IMR-90 (cell line): ENCODE measurements at regions not wholly inside any gene's neighbourhood (a gene's known extent, or its start where the extent isn't known, plus 50 kb on each side); places are given as distances from the start of the nearest gene placed in this dataset.
"Not testable (repeated sequence)": the region's sequence is repeated elsewhere in the genome, so short reads cannot be mapped to it uniquely, and the experiment has no call there.

ENCODE experiments used
- ATAC-seq: fragments of 200-7000 bp; cut with Tn5 transposase; 2 replicates; pipeline ENCODE4 v1.9.1; 2020; ENCODE audit warnings: low read depth, mild to moderate bottlenecking, moderate library complexity
- BruUV-seq: library from RNA; stranded (reverse); fragments of 400-500 nt; replicated peaks from 2 replicates; lab custom pipeline; 2021; lab: Mats Ljungman, UMichigan
- CTCF ChIA-PET: fragments of 300-600 bp; formaldehyde crosslinking; extraction: SDS; loops from one replicate; lab custom pipeline; 2021; ENCODE audit warnings: antibody characterized with exemption; lab: Yijun Ruan, JAX
- POLR2A ChIA-PET: fragments of 300-600 bp; sonication (Branson Sonifier 250); formaldehyde crosslinking; loops from one replicate; lab custom pipeline; 2022; ENCODE audit warnings: antibody characterized with exemption; ENCODE audit not compliant: unreplicated experiment; lab: Charles Lee
- DNase-seq: peaks from one replicate; pipeline ENCODE4 v3.0.0; 2013
- H2AFZ ChIP-seq: replicated peaks from 2 replicates; pipeline ENCODE3; 2013; ENCODE audit warnings: low read length, mild to moderate bottlenecking; ENCODE audit not compliant: poor library complexity
- H2AK5ac ChIP-seq: 2 replicates; pipeline ENCODE4 v1.6.1; 2013; ENCODE audit warnings: low read depth, low read length, inconsistent platforms
- H2AK9ac ChIP-seq: replicated peaks from 2 replicates; pipeline ENCODE3; 2013; ENCODE audit warnings: mild to moderate bottlenecking, low read depth, low read length, moderate library complexity; ENCODE audit not compliant: poor library complexity
- H2BK120ac ChIP-seq: 2 replicates; pipeline ENCODE4 v1.6.1; 2013; ENCODE audit warnings: low read depth, low read length, inconsistent platforms
- H2BK15ac ChIP-seq: 3 replicates; pipeline ENCODE4 v1.6.1; 2013; ENCODE audit warnings: low read depth, low read length, inconsistent platforms
- H2BK20ac ChIP-seq: 2 replicates; pipeline ENCODE4 v1.6.1; 2013; ENCODE audit warnings: low read depth, mild to moderate bottlenecking, inconsistent platforms, low read length, moderate library complexity
- H2BK5ac ChIP-seq: 2 replicates; pipeline ENCODE4 v1.6.1; 2013; ENCODE audit warnings: mild to moderate bottlenecking, low read depth, low read length, inconsistent platforms; ENCODE audit not compliant: poor library complexity, severe bottlenecking
- H3K14ac ChIP-seq: replicated peaks from 2 replicates; pipeline ENCODE4 v1.6.1; 2013; ENCODE audit warnings: low read depth, low read length, inconsistent platforms
- H3K18ac ChIP-seq: 2 replicates; pipeline ENCODE4 v1.6.1; 2013; ENCODE audit warnings: low read depth, low read length, control low read depth
- H3K23ac ChIP-seq: 2 replicates; pipeline ENCODE4 v1.6.1; 2013; ENCODE audit warnings: low read depth, low read length, inconsistent platforms
- H3K27ac ChIP-seq: 2 replicates; pipeline ENCODE4 v1.5.1; 2013; ENCODE audit warnings: mild to moderate bottlenecking, control low read depth, low read length; ENCODE audit not compliant: insufficient read depth
- H3K27me3 ChIP-seq: 2 replicates; pipeline ENCODE4 v1.6.1; 2013; ENCODE audit warnings: low read length; ENCODE audit not compliant: control insufficient read depth, insufficient read depth
- H3K36me3 ChIP-seq: 2 replicates; pipeline ENCODE4 v1.6.1; 2013; ENCODE audit warnings: low read length, mixed read lengths; ENCODE audit not compliant: control insufficient read depth, insufficient read depth
- H3K4ac ChIP-seq: 2 replicates; pipeline ENCODE4 v1.6.1; 2013; ENCODE audit warnings: low read depth, low read length, inconsistent platforms
- H3K4me1 ChIP-seq: 2 replicates; pipeline ENCODE4 v1.6.1; 2013; ENCODE audit warnings: low read length, mixed read lengths; ENCODE audit not compliant: control insufficient read depth, insufficient read depth
- H3K4me2 ChIP-seq: 2 replicates; pipeline ENCODE4 v1.6.1; 2013; ENCODE audit warnings: low read depth, mild to moderate bottlenecking, control low read depth, low read length, moderate library complexity
- H3K4me3 ChIP-seq: 2 replicates; pipeline ENCODE4 v1.5.1; 2013; ENCODE audit warnings: low read depth, mild to moderate bottlenecking, control low read depth, low read length, moderate library complexity; ENCODE audit not compliant: insufficient read depth
- H3K56ac ChIP-seq: 2 replicates; pipeline ENCODE4 v1.6.1; 2013; ENCODE audit warnings: low read length, inconsistent platforms; ENCODE audit not compliant: insufficient read depth; ENCODE audit errors: extremely low read depth
- H3K79me1 ChIP-seq, 2 experiments: 2 replicates each; pipeline ENCODE4 v1.6.1; 2013; ENCODE audit warnings: low read length in 2 of 2, inconsistent platforms in 1 of 2, low read depth in 1 of 2
- H3K9ac ChIP-seq: 2 replicates; pipeline ENCODE4 v1.6.1; 2013; ENCODE audit warnings: low read depth, low read length, control low read depth
- H3K9me1 ChIP-seq: 2 replicates; pipeline ENCODE4 v1.6.1; 2013; ENCODE audit warnings: low read length, inconsistent platforms; ENCODE audit not compliant: insufficient read depth
- H3K9me3 ChIP-seq: 2 replicates; pipeline ENCODE4 v1.6.1; 2013; ENCODE audit warnings: low read length; ENCODE audit not compliant: control insufficient read depth, insufficient read depth
- H4K20me1 ChIP-seq: 2 replicates; pipeline ENCODE4 v1.6.1; 2013; ENCODE audit warnings: low read length, inconsistent platforms; ENCODE audit not compliant: insufficient read depth
- H4K5ac ChIP-seq: 2 replicates; pipeline ENCODE4 v1.6.1; 2013; ENCODE audit warnings: mild to moderate bottlenecking, low read depth, low read length, control low read depth
- H4K8ac ChIP-seq, 2 experiments: 2 replicates each; pipeline ENCODE4 v1.6.1; 2013; ENCODE audit warnings: low read depth in 2 of 2, low read length in 2 of 2, control low read depth in 1 of 2, inconsistent platforms in 1 of 2
- H4K91ac ChIP-seq: 2 replicates; pipeline ENCODE4 v1.6.1; 2013; ENCODE audit warnings: low read depth, low read length, inconsistent platforms; ENCODE audit not compliant: insufficient read depth
- WGBS, 2 experiments: methylation state at CpG; one replicate each; pipeline versions ENCODE4 v1.1.5 to v1.1.7; 2013; ENCODE audit warnings: missing lambda C conversion rate in 2 of 2; ENCODE audit not compliant: insufficient read length in 1 of 2; ENCODE audit errors: extremely low coverage in 2 of 2; 5-methylcytosine and 5-hydroxymethylcytosine counted together
- dilution Hi-C: fragments of 300-500 bp; cut with HindIII; formaldehyde crosslinking; loops from one replicate; pipeline ENCODE4 v1.14.3; 2018; ENCODE audit warnings: low sequenced_read_pairs; ENCODE audit not compliant: unreplicated experiment
- in situ Hi-C: fragments of 300-500 bp; cut with MboI; formaldehyde crosslinking; loops from 3 replicates; pipeline ENCODE4 v1.14.3; 2019; ENCODE audit warnings: low sequenced_read_pairs, inconsistent platforms, mixed read lengths
- intact Hi-C: fragments of 100-400 bp; cut with micrococcal nuclease; formaldehyde crosslinking; loops from 2 replicates; pipeline ENCODE4 v1.10.0; 2022

- intact Hi-C loops, H3K4me1 ChIP-seq, ATAC-seq, H4K20me1 ChIP-seq, H3K9me1 ChIP-seq, H4K8ac ChIP-seq, H4K91ac ChIP-seq, POLR2A ChIA-PET, H2BK5ac ChIP-seq, H4K5ac ChIP-seq, H2AFZ ChIP-seq, CTCF ChIA-PET, H2BK20ac ChIP-seq, DNase-seq, BruUV-seq, H3K9ac ChIP-seq, H2BK15ac ChIP-seq, H3K79me1 ChIP-seq, H3K4me3 ChIP-seq, dilution Hi-C loops, H3K18ac ChIP-seq, H3K4ac ChIP-seq, in situ Hi-C loops, H2AK5ac ChIP-seq, H3K4me2 ChIP-seq, H3K27ac ChIP-seq, H2AK9ac ChIP-seq, H3K23ac ChIP-seq, H3K36me3 ChIP-seq, H3K27me3 ChIP-seq, H2BK120ac ChIP-seq, H3K14ac ChIP-seq, H3K56ac ChIP-seq: not testable (repeated sequence)
- peaks cover 20% of the 10 kb centered on the region for H3K9me3 ChIP-seq
- 70% methylated on average over 2 of the region's 14 CpGs; no CpG with 5 or more reads in 1 of the 2 experiments for WGBS, 2 experiments
Measured at GRCh38 chr9:65408806-65409205, 123.8 kb upstream of the FOXD4L5 start.

GRCh38 chr9:65406625-65407024 is 121.6 kb upstream of the FOXD4L5 start:
- H3K36me3 ChIP-seq, CTCF ChIA-PET, H2BK5ac ChIP-seq, H3K14ac ChIP-seq, H3K4me1 ChIP-seq, H2AFZ ChIP-seq, H3K9me1 ChIP-seq, H2BK120ac ChIP-seq, ATAC-seq, H3K4me2 ChIP-seq, in situ Hi-C loops, H4K20me1 ChIP-seq, H4K8ac ChIP-seq, H2BK15ac ChIP-seq, dilution Hi-C loops, H3K27ac ChIP-seq, H3K56ac ChIP-seq, H2AK5ac ChIP-seq, intact Hi-C loops, H3K4me3 ChIP-seq, POLR2A ChIA-PET, H3K18ac ChIP-seq, H4K5ac ChIP-seq, H3K4ac ChIP-seq, H3K27me3 ChIP-seq, H3K9ac ChIP-seq, DNase-seq, BruUV-seq, H3K79me1 ChIP-seq, H2AK9ac ChIP-seq, H3K23ac ChIP-seq, H4K91ac ChIP-seq, H2BK20ac ChIP-seq: not testable (repeated sequence)
- H3K9me3 ChIP-seq: peaks cover 22% of the 10 kb centered on the region; the same call in 1 of the 2 replicates
- WGBS, 2 experiments: 74% methylated on average over 3 of the region's 10 CpGs; no CpG with 5 or more reads in 1 of the 2 experiments
